ENCODE measurements at regions not wholly inside any gene's neighbourhood (a gene's known extent, or its start where the extent isn't known, plus 50 kb on each side); places are given as distances from the start of the nearest gene placed in this dataset.

- ATAC-seq (no peak), DNase-seq (no peak)
- intact Hi-C loops (cut with DNase I), result no loop called here
These were observed 106.8 kb upstream of the C1orf174 start for GRCh38 chr1:4006676-4007374.

- DNase-seq (no peak), ATAC-seq (no peak)
- intact Hi-C loops (cut with DNase I), result no loop called here
These were observed 110.2 kb upstream of the C1orf174 start for GRCh38 chr1:4010284-4010683.

GRCh38 chr1:4010814-4011605, 110.9 kb upstream of the C1orf174 start:
- DNase-seq (no peak), ATAC-seq (no peak)
- intact Hi-C loops (cut with DNase I), result no loop called here

- DNase-seq (no peak), ATAC-seq (no peak)
- intact Hi-C loops (cut with DNase I), result no loop called here
These were observed 116.5 kb upstream of the C1orf174 start for GRCh38 chr1:4016351-4017130.

GRCh38 chr1:4017636-4018365, 117.7 kb upstream of the C1orf174 start:
- DNase-seq (no peak), ATAC-seq (no peak)
- intact Hi-C loops (cut with DNase I), result no loop called here

- ATAC-seq (no peak), DNase-seq (no peak)
- intact Hi-C loops (cut with DNase I), result no loop called here
These were observed 118.5 kb upstream of the C1orf174 start for GRCh38 chr1:4018466-4019146.

GRCh38 chr1:4019147-4019521, 119.1 kb upstream of the C1orf174 start:
- intact Hi-C loops (cut with DNase I), result no loop called here
- DNase-seq (no peak), ATAC-seq (no peak)

- ATAC-seq (no peak), DNase-seq (no peak)
- intact Hi-C loops (cut with DNase I), result no loop called here
These were observed 119.7 kb upstream of the C1orf174 start for GRCh38 chr1:4019606-4020331.

- no peak for ATAC-seq
- no peak for DNase-seq
- intact Hi-C loops (cut with DNase I), result no loop called here
These were observed 120.4 kb upstream of the C1orf174 start for GRCh38 chr1:4020449-4020848.

GRCh38 chr1:4021136-4021973, 121.3 kb upstream of the C1orf174 start:
- no peak for DNase-seq
- intact Hi-C loops (cut with DNase I), result no loop called here
- ATAC-seq, result no peak

- ATAC-seq (no peak), DNase-seq (no peak)
- intact Hi-C loops (cut with DNase I), result no loop called here
These were observed 121.8 kb upstream of the C1orf174 start for GRCh38 chr1:4021974-4022268.

GRCh38 chr1:4022715-4023114, 122.6 kb upstream of the C1orf174 start:
- DNase-seq (no peak), ATAC-seq (no peak)
- intact Hi-C loops (cut with DNase I), result no loop called here

GRCh38 chr1:4023678-4024077, 123.6 kb upstream of the C1orf174 start:
- DNase-seq (no peak), ATAC-seq (no peak)
- intact Hi-C loops (cut with DNase I), result no loop called here

- intact Hi-C loops (cut with DNase I), result no loop called here
- ATAC-seq, result no peak
- DNase-seq, result no peak
These were observed 124.7 kb upstream of the C1orf174 start for GRCh38 chr1:4024811-4025210.

GRCh38 chr1:4025752-4026151, 125.7 kb upstream of the C1orf174 start:
- DNase-seq, result no peak
- intact Hi-C loops (cut with DNase I), result no loop called here
- no peak for ATAC-seq

- ATAC-seq, result no peak
- intact Hi-C loops (cut with DNase I), result no loop called here
- no peak for DNase-seq
These were observed 126.9 kb upstream of the C1orf174 start for GRCh38 chr1:4027008-4027407.

- ATAC-seq, result no peak
- intact Hi-C loops (cut with DNase I), result no loop called here
- DNase-seq, result no peak
These were observed 127.5 kb upstream of the C1orf174 start for GRCh38 chr1:4027492-4028138.

All from left cardiac atrium (tissue), 4 donors.